GM12878 (cell line): ENCODE measurements at regions not wholly inside any gene's neighbourhood (a gene's known extent, or its start where the extent isn't known, plus 50 kb on each side); places are given as distances from the start of the nearest gene placed in this dataset.
"Not testable (repeated sequence)": the region's sequence is repeated elsewhere in the genome, so short reads cannot be mapped to it uniquely, and the experiment has no call there.

Experiments used
- ATAC-seq: fragments of 200-7000 bp; cut with Tn5 transposase; 3 replicates; pipeline ENCODE4 v1.9.1; 2020; ENCODE audit warnings: mild to moderate bottlenecking, moderate library complexity
- BruUV-seq: library from RNA; stranded (reverse); fragments of 400-500 nt; replicated peaks from 2 replicates; lab custom pipeline; 2021; lab: Mats Ljungman, UMichigan
- CTCF ChIA-PET: fragments of 300-600 bp; sonication (Branson Sonifier 250); formaldehyde crosslinking; extraction: SDS; loops from one replicate; lab custom pipeline; 2021; ENCODE audit warnings: inconsistent platforms; lab: Yijun Ruan, JAX
- POLR2A ChIA-PET: fragments of 350-600 bp; formaldehyde crosslinking; extraction: SDS; loops from one replicate; lab custom pipeline; 2021; ENCODE audit warnings: inconsistent platforms; lab: Charles Lee
- RAD21 ChIA-PET: fragments of 300-600 bp; sonication (Branson Sonifier 250); formaldehyde crosslinking; loops from one replicate; lab custom pipeline; 2023; ENCODE audit warnings: antibody characterized with exemption; ENCODE audit not compliant: unreplicated experiment; lab: Charles Lee
- SMC1A ChIA-PET: fragments of 300-600 bp; sonication (Branson Sonifier 250); formaldehyde crosslinking; loops from one replicate; lab custom pipeline; 2023; ENCODE audit not compliant: unreplicated experiment, uncharacterized antibody; lab: Charles Lee
- DNase-seq: peaks from one replicate; pipeline ENCODE4 v3.0.0-alpha.2; 2011; ENCODE audit warnings: low read depth, low spot score
- FAIRE-seq: peaks from 3 replicates; lab custom pipeline; 2011; peaks lifted over from hg19 to GRCh38; lab: Jason Lieb, UNC
- H2AFZ ChIP-seq: 2 replicates; pipeline ENCODE4 v1.6.0; 2011; ENCODE audit warnings: low read depth, low read length, control low read depth; ENCODE audit not compliant: control insufficient read depth
- H3K27ac ChIP-seq: 2 replicates; pipeline ENCODE4 v1.5.1; 2011; ENCODE audit warnings: control low read depth; ENCODE audit not compliant: control insufficient read depth, insufficient read depth
- H3K27me3 ChIP-seq, 2 experiments: replicated peaks in 1 of 2; 2 replicates each; pipeline versions ENCODE4 v1.6.0 to v1.6.1; 2011; ENCODE audit warnings: low read length in 1 of 2; ENCODE audit not compliant: control insufficient read depth in 2 of 2, insufficient read depth in 2 of 2
- H3K36me3 ChIP-seq, 2 experiments: 2 replicates each; pipeline ENCODE4 v1.5.1; 2011; ENCODE audit warnings: low read length in 1 of 2; ENCODE audit not compliant: control insufficient read depth in 2 of 2, insufficient read depth in 2 of 2
- H3K4me1 ChIP-seq: 2 replicates; pipeline ENCODE4 v1.6.1; 2011; ENCODE audit warnings: mild to moderate bottlenecking, low read length, moderate library complexity, mixed read lengths; ENCODE audit not compliant: control insufficient read depth, insufficient read depth
- H3K4me2 ChIP-seq: 2 replicates; pipeline ENCODE4 v1.6.0; 2011; ENCODE audit warnings: control low read depth; ENCODE audit not compliant: control insufficient read depth, insufficient read depth
- H3K4me3 ChIP-seq: fragments of 200-600 bp; sonication (generic); 2 replicates; pipeline ENCODE4 v1.5.1; 2016
- H3K79me2 ChIP-seq: 2 replicates; pipeline ENCODE4 v1.6.0; 2011; ENCODE audit warnings: low read length; ENCODE audit not compliant: control insufficient read depth, insufficient read depth
- H3K9ac ChIP-seq: 2 replicates; pipeline ENCODE4 v1.8.0; 2011; ENCODE audit warnings: low read length, control low read depth, mixed read lengths; ENCODE audit not compliant: control insufficient read depth, insufficient read depth
- H3K9me3 ChIP-seq: replicated peaks from 3 replicates; pipeline ENCODE4 v1.5.1; 2011; ENCODE audit warnings: mild to moderate bottlenecking, low read length; ENCODE audit not compliant: control insufficient read depth, insufficient read depth
- H4K20me1 ChIP-seq: 2 replicates; pipeline ENCODE4 v1.6.0; 2011; ENCODE audit not compliant: control insufficient read depth, insufficient read depth
- WGBS: methylation state at CpG from one replicate; pipeline ENCODE4 v1.1.6; 2016; ENCODE audit warnings: low lambda C conversion rate; ENCODE audit not compliant: insufficient replicate concordance, insufficient coverage; ENCODE audit errors: missing lambda C conversion rate; 5-methylcytosine and 5-hydroxymethylcytosine counted together
- in situ Hi-C: fragments of 300-500 bp; cut with MboI; formaldehyde crosslinking; loops from 9 replicates; pipeline ENCODE4 v1.14.3; 2018; ENCODE audit warnings: mixed read lengths
- intact Hi-C: fragments of 100-400 bp; cut with micrococcal nuclease; formaldehyde crosslinking; loops from one replicate; pipeline ENCODE4 v1.14.2; 2022; ENCODE audit not compliant: unreplicated experiment

DNA sequence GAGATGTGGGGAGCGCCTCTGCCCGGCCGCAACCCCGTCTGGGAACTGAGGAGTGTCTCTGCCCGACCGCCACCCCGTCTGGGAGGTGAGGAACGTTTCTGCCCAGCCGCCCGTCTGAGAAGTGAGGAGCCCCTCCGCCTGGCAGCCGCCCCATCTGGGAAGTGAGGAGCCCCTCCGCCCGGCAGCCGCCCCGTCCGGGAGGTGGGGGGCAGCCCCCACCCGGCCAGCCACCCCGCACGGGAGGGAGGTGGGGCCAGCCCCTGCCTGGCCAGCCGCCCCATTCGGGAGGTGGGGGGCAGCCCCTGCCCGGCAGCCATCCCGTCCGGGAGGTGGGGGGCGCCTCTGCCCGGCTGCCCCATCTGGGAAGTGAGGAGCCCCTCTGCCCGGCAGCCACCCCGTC lies 137.7 kb downstream of the KBTBD2 start:
- H3K36me3 ChIP-seq, H2AFZ ChIP-seq, H3K4me1 ChIP-seq, H3K27me3 ChIP-seq, H3K4me2 ChIP-seq, CTCF ChIA-PET, intact Hi-C loops, in situ Hi-C loops, SMC1A ChIA-PET, BruUV-seq, H3K79me2 ChIP-seq, DNase-seq, H3K27ac ChIP-seq, H3K4me3 ChIP-seq, RAD21 ChIA-PET, POLR2A ChIA-PET, FAIRE-seq, H4K20me1 ChIP-seq, ATAC-seq, H3K9me3 ChIP-seq, H3K9ac ChIP-seq: not testable (repeated sequence)
- WGBS = 97% methylated on average over 19 of the region's 29 CpGs

DNA sequence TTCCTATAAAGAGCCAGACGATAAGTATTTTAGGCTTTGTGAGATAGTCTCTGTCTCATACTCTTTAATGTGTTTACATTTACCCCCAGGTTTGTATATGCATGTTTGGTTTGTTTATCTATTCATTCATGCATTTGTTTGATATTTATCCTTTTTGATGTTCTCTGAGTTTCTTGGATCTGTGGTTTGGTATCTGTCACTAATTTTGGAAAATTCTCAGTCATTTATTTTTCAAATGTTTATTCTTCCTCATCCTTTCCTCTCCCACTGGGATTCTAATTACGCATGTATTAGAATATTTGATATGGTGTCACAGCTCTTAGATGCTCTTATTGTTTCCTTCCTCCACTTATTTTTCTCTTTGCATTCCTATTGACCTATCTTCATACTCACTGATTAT lies 143.2 kb downstream of the KBTBD2 start:
- BruUV-seq, in situ Hi-C loops, RAD21 ChIA-PET, CTCF ChIA-PET, H3K4me3 ChIP-seq, SMC1A ChIA-PET, H3K9ac ChIP-seq, H3K9me3 ChIP-seq, FAIRE-seq, H3K4me2 ChIP-seq, H3K79me2 ChIP-seq, intact Hi-C loops, H4K20me1 ChIP-seq, DNase-seq, H3K4me1 ChIP-seq, H3K27ac ChIP-seq, POLR2A ChIA-PET, H3K27me3 ChIP-seq, H2AFZ ChIP-seq, H3K36me3 ChIP-seq, ATAC-seq: not testable (repeated sequence)
- WGBS = 51% methylated on average over 2 of the region's 2 CpGs

GRCh38 chr7:32747443-32748148 lies 144.0 kb downstream of the KBTBD2 start:
- CTCF ChIA-PET, RAD21 ChIA-PET, H3K9ac ChIP-seq, in situ Hi-C loops, H3K4me3 ChIP-seq, BruUV-seq, intact Hi-C loops, POLR2A ChIA-PET, H3K79me2 ChIP-seq, FAIRE-seq, H3K36me3 ChIP-seq, H2AFZ ChIP-seq, H3K9me3 ChIP-seq, H3K4me2 ChIP-seq, SMC1A ChIA-PET, ATAC-seq, DNase-seq, H4K20me1 ChIP-seq, H3K27ac ChIP-seq, H3K4me1 ChIP-seq, H3K27me3 ChIP-seq: not testable (repeated sequence)
- 91% methylated on average over 6 of the region's 6 CpGs for WGBS
